Trophoblast cell (in vitro differentiated cells and primary cell): ENCODE measurements at regions not wholly inside any gene's neighbourhood (a gene's known extent, or its start where the extent isn't known, plus 50 kb on each side); places are given as distances from the start of the nearest gene placed in this dataset.
A peak's percentile ranks its signal among the peaks of the same experiment; 100 is the strongest.

Source experiments
- DNase-seq, 2 donors: peaks; one replicate each; pipeline ENCODE4 v3.0.0-alpha.2; 2016
- H2AFZ ChIP-seq: 2 replicates; pipeline ENCODE4 v1.6.1; 2013; ENCODE audit warnings: low read length, moderate library complexity, mild to moderate bottlenecking; ENCODE audit not compliant: insufficient read depth, poor library complexity
- H2AK5ac ChIP-seq: 2 replicates; pipeline ENCODE4 v1.6.1; 2013; ENCODE audit warnings: mild to moderate bottlenecking, low read length
- H2BK120ac ChIP-seq: 2 replicates; pipeline ENCODE4 v1.6.1; 2013; ENCODE audit warnings: low read length, mild to moderate bottlenecking, moderate library complexity; ENCODE audit not compliant: insufficient read depth, poor library complexity
- H2BK12ac ChIP-seq: 2 replicates; pipeline ENCODE4 v1.6.1; 2013; ENCODE audit warnings: mild to moderate bottlenecking, low read length, moderate library complexity
- H2BK5ac ChIP-seq: 2 replicates; pipeline ENCODE4 v1.6.1; 2013; ENCODE audit warnings: low read length, low read depth, moderate library complexity, mild to moderate bottlenecking; ENCODE audit not compliant: poor library complexity
- H3K14ac ChIP-seq: 2 replicates; pipeline ENCODE4 v1.6.1; 2013; ENCODE audit warnings: mild to moderate bottlenecking, low read length
- H3K18ac ChIP-seq: 2 replicates; pipeline ENCODE4 v1.6.1; 2013; ENCODE audit warnings: mild to moderate bottlenecking, low read length
- H3K23ac ChIP-seq: 2 replicates; pipeline ENCODE4 v1.6.1; 2013; ENCODE audit warnings: low read length
- H3K27ac ChIP-seq: 2 replicates; pipeline ENCODE4 v1.5.1; 2013; ENCODE audit warnings: low read depth, mild to moderate bottlenecking, inconsistent platforms, low read length, moderate library complexity
- H3K27me3 ChIP-seq: 2 replicates; pipeline ENCODE4 v1.6.1; 2013; ENCODE audit warnings: inconsistent platforms, mild to moderate bottlenecking, low read length, moderate library complexity; ENCODE audit not compliant: insufficient read depth
- H3K36me3 ChIP-seq, 2 experiments: 1 replicate in 1 of 2; 2 replicates in 1 of 2; pipeline ENCODE4 v1.6.1; 2013; ENCODE audit warnings: low read length in 2 of 2, mild to moderate bottlenecking in 2 of 2, moderate library complexity in 1 of 2; ENCODE audit not compliant: insufficient read depth in 2 of 2, control insufficient read depth in 1 of 2
- H3K4ac ChIP-seq: 2 replicates; pipeline ENCODE4 v1.6.1; 2013; ENCODE audit warnings: low read depth, mild to moderate bottlenecking, low read length, moderate library complexity
- H3K4me1 ChIP-seq, 2 experiments: 1 replicate in 1 of 2; 2 replicates in 1 of 2; pipeline ENCODE4 v1.6.1; 2013; ENCODE audit warnings: low read length in 2 of 2, mild to moderate bottlenecking in 2 of 2, moderate library complexity in 1 of 2; ENCODE audit not compliant: insufficient read depth in 2 of 2, control insufficient read depth in 1 of 2
- H3K4me2 ChIP-seq: 2 replicates; pipeline ENCODE4 v1.6.1; 2013; ENCODE audit warnings: inconsistent platforms, mild to moderate bottlenecking, low read length, moderate library complexity
- H3K4me3 ChIP-seq: 2 replicates; pipeline ENCODE4 v1.5.1; 2013; ENCODE audit warnings: mild to moderate bottlenecking, low read depth, low read length, inconsistent platforms
- H3K79me1 ChIP-seq: one replicate; pipeline ENCODE4 v1.6.1; 2013; ENCODE audit warnings: low read length
- H3K79me2 ChIP-seq: 2 replicates; pipeline ENCODE4 v1.6.1; 2013; ENCODE audit warnings: low read length, mild to moderate bottlenecking; ENCODE audit not compliant: control insufficient read depth, insufficient read depth, poor library complexity
- H3K9ac ChIP-seq: 2 replicates; pipeline ENCODE4 v1.6.1; 2013; ENCODE audit warnings: mild to moderate bottlenecking, low read length
- H3K9me3 ChIP-seq: 2 replicates; pipeline ENCODE4 v1.6.1; 2013; ENCODE audit warnings: low read depth, mild to moderate bottlenecking, control low read depth, inconsistent platforms, low read length; ENCODE audit not compliant: insufficient read depth
- H4K12ac ChIP-seq: 2 replicates; pipeline ENCODE4 v1.6.1; 2013; ENCODE audit warnings: low read depth, mild to moderate bottlenecking, low read length, moderate library complexity
- H4K8ac ChIP-seq: 2 replicates; pipeline ENCODE4 v1.6.1; 2013; ENCODE audit warnings: low read depth, mild to moderate bottlenecking, low read length, moderate library complexity
- H4K91ac ChIP-seq: one replicate; pipeline ENCODE4 v1.6.1; 2013; ENCODE audit warnings: low read depth, mild to moderate bottlenecking, low read length, moderate library complexity
- WGBS: extraction: QIAGEN DNeasy Blood & Tissue Kit; methylation state at CpG from one replicate; pipeline ENCODE4 v1.1.7; 2013; ENCODE audit warnings: missing lambda C conversion rate; ENCODE audit not compliant: insufficient read length, insufficient coverage; ENCODE audit errors: extremely low coverage; 5-methylcytosine and 5-hydroxymethylcytosine counted together

- H2BK120ac ChIP-seq, result peak overlapping the region; percentile 46
- WGBS, result no CpG with 5 or more reads among the region's 5 CpGs
These were observed 132.5 kb upstream of the SLC45A1 start for GRCh38 chr1:8185400-8185799.

GRCh38 chr1:8184301-8184700 is 133.6 kb upstream of the SLC45A1 start:
- no peak overlapping the region for H4K12ac ChIP-seq
- no peak overlapping the region for H2BK5ac ChIP-seq
- no peak overlapping the region for H3K4me2 ChIP-seq
- H3K9ac ChIP-seq, result no peak overlapping the region
- peak overlapping the region; percentile 93 for H2BK12ac ChIP-seq
- no peaks in the 10 kb centered on the region for H3K27me3 ChIP-seq
- no peak overlapping the region for H3K23ac ChIP-seq
- no peak overlapping the region for H3K27ac ChIP-seq
- no peak overlapping the region for H4K8ac ChIP-seq
- no peak overlapping the region for H3K14ac ChIP-seq
- peak overlapping the region; percentile 62 for H2BK120ac ChIP-seq
- no peaks in the 10 kb centered on the region for H3K36me3 ChIP-seq
- peaks cover 12% of the 10 kb centered on the region for H3K79me1 ChIP-seq
- no peak overlapping the region for H2AK5ac ChIP-seq
- H3K4me3 ChIP-seq, result no peak overlapping the region
- no CpG with 5 or more reads among the region's 3 CpGs for WGBS
- H4K91ac ChIP-seq, result no peak overlapping the region
- no peaks in the 10 kb centered on the region for H3K79me2 ChIP-seq
- DNase-seq, result no peak
- no peak overlapping the region for H3K4ac ChIP-seq
- H3K18ac ChIP-seq, result no peak overlapping the region
- H2AFZ ChIP-seq, result peak overlapping the region; percentile 70
- H3K4me1 ChIP-seq, result peaks cover 3 to 9% of the 10 kb centered on the region in 2 experiments
- H3K9me3 ChIP-seq, result no peaks in the 10 kb centered on the region

More at GRCh38 chr1:8185400-8185799, 132.5 kb upstream of the SLC45A1 start:
- H3K18ac ChIP-seq, result no peak overlapping the region
- no peak overlapping the region for H3K9ac ChIP-seq
- no peak overlapping the region for H3K14ac ChIP-seq
- no peaks in the 10 kb centered on the region for H3K79me2 ChIP-seq
- no peaks in the 10 kb centered on the region for H3K9me3 ChIP-seq
- no peak overlapping the region for H3K4me3 ChIP-seq
- H3K79me1 ChIP-seq, result peaks cover 12% of the 10 kb centered on the region
- peak overlapping the region; percentile 73 for H4K91ac ChIP-seq
- H2BK5ac ChIP-seq, result no peak overlapping the region
- no peaks in the 10 kb centered on the region for H3K27me3 ChIP-seq
- no peak for DNase-seq
- H3K4ac ChIP-seq, result no peak overlapping the region
- H3K27ac ChIP-seq, result no peak overlapping the region
- no peak overlapping the region for H2AFZ ChIP-seq
- peak overlapping the region; percentile 92 for H2BK12ac ChIP-seq
- H4K8ac ChIP-seq, result peak overlapping the region; percentile 52
- H4K12ac ChIP-seq, result no peak overlapping the region
- no peak overlapping the region for H2AK5ac ChIP-seq
- no peaks in the 10 kb centered on the region for H3K36me3 ChIP-seq
- no peak overlapping the region for H3K23ac ChIP-seq
- no peak overlapping the region for H3K4me2 ChIP-seq
- peaks cover 3 to 13% of the 10 kb centered on the region in 2 experiments for H3K4me1 ChIP-seq

- no peak overlapping the region for H2AFZ ChIP-seq
- H3K18ac ChIP-seq, result no peak overlapping the region
- H3K4ac ChIP-seq, result no peak overlapping the region
- peak; percentile 82 to 90 for DNase-seq
- H2AK5ac ChIP-seq, result no peak overlapping the region
- H4K12ac ChIP-seq, result no peak overlapping the region
- H3K79me1 ChIP-seq, result peaks cover 10% of the 10 kb centered on the region
- H2BK5ac ChIP-seq, result peak overlapping the region; percentile 46
- H3K36me3 ChIP-seq, result no peaks in the 10 kb centered on the region
- H3K27me3 ChIP-seq, result no peaks in the 10 kb centered on the region
- H3K79me2 ChIP-seq, result no peaks in the 10 kb centered on the region
- H3K4me2 ChIP-seq, result no peak overlapping the region
- H4K91ac ChIP-seq, result peak overlapping the region; percentile 1
- H2BK12ac ChIP-seq, result peak overlapping the region; percentile 2
- H3K4me3 ChIP-seq, result no peak overlapping the region
- peaks cover 3 to 9% of the 10 kb centered on the region in 2 experiments for H3K4me1 ChIP-seq
- H4K8ac ChIP-seq, result peak overlapping the region; percentile 1
- no peak overlapping the region for H3K23ac ChIP-seq
- H3K27ac ChIP-seq, result peak overlapping the region; percentile 71
- no peak overlapping the region for H3K9ac ChIP-seq
- H3K9me3 ChIP-seq, result no peaks in the 10 kb centered on the region
- no peak overlapping the region for H3K14ac ChIP-seq
- WGBS, result no CpG with 5 or more reads among the region's 12 CpGs
- no peak overlapping the region for H2BK120ac ChIP-seq
These were observed 135.7 kb upstream of the SLC45A1 start for GRCh38 chr1:8182034-8182761.

GRCh38 chr1:8179132-8179793 is 138.7 kb upstream of the SLC45A1 start:
- H3K4me2 ChIP-seq, result no peak overlapping the region
- H3K4me1 ChIP-seq, result peaks cover 3 to 8% of the 10 kb centered on the region in 2 experiments
- DNase-seq, result no peak
- H2BK12ac ChIP-seq, result no peak overlapping the region
- H4K91ac ChIP-seq, result no peak overlapping the region
- no peaks in the 10 kb centered on the region for H3K36me3 ChIP-seq
- no peaks in the 10 kb centered on the region for H3K27me3 ChIP-seq
- H3K79me2 ChIP-seq, result no peaks in the 10 kb centered on the region
- no peak overlapping the region for H3K18ac ChIP-seq
- H3K27ac ChIP-seq, result no peak overlapping the region
- no peak overlapping the region for H2BK5ac ChIP-seq
- no peak overlapping the region for H2BK120ac ChIP-seq
- H4K8ac ChIP-seq, result no peak overlapping the region
- H3K4me3 ChIP-seq, result no peak overlapping the region
- H3K14ac ChIP-seq, result no peak overlapping the region
- no peak overlapping the region for H2AFZ ChIP-seq
- no peak overlapping the region for H3K4ac ChIP-seq
- no peak overlapping the region for H4K12ac ChIP-seq
- no CpG with 5 or more reads among the region's 1 CpG for WGBS
- H3K9ac ChIP-seq, result no peak overlapping the region
- H3K23ac ChIP-seq, result no peak overlapping the region
- peaks cover 10% of the 10 kb centered on the region for H3K79me1 ChIP-seq
- H3K9me3 ChIP-seq, result peaks cover 2% of the 10 kb centered on the region
- no peak overlapping the region for H2AK5ac ChIP-seq
